ENCODE measurements at regions not wholly inside any gene's neighbourhood (a gene's known extent, or its start where the extent isn't known, plus 50 kb on each side); places are given as distances from the start of the nearest gene placed in this dataset.

DNA sequence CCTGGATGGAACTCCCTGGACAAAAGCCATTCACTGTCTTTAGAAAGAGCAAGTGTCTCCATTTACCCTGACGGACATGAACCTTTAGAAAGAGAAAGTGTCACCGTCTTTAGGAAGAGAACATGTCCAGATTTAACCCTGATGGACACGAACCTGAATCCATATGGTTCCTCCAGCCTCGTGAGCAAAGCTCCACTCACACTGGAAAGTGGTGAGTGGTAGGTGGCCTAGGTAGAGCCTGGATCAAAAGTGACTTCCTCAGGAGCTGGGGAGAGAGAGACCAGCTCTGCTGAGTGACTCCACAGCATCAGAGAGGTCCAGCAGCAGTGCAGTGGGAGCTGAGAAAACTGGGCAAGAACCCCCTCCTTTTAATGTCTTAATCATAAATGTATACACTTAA, 59.8 kb upstream of the IRS2 start:
- no peak for DNase-seq

DNA sequence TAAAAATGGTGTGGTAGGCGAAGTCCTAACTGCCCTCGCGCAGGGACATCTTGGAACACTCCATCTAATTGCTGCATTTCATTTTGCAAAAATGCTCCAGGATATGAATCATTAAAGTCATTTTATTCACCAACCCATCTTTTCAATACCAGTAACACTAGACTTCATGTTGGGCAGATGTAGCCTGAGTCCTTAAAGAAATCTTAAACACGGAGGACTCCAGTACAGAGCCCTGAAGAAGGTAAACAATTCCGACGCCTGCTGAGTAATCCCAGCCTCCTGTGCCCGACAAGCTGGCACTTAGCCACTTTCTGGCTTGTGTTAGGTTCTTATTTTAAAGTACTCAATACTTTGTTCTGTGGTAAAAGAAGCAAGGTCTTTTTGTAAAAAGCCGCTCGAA, 58.0 kb upstream of the IRS2 start:
- no peak for DNase-seq

DNA sequence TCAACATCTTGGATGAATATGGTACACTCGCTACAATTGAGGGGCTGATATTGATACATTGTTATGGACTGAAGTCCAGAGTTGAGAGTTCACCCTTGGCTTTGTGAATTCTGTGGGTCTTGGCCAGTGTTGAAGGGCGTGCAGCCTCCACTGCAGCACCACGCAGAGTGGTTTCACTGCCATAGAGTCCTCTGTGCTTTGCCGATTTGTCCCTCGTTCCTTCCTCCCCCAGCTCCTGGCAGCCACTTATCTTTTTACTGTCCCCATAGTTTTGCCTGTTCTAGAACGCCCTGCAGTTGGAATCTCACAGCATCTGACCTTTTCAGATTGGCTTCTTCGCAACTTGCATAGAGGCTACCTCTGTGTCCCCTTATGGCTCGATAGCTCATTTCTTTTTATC, 57.3 kb upstream of the IRS2 start:
- DNase-seq = no peak

DNA sequence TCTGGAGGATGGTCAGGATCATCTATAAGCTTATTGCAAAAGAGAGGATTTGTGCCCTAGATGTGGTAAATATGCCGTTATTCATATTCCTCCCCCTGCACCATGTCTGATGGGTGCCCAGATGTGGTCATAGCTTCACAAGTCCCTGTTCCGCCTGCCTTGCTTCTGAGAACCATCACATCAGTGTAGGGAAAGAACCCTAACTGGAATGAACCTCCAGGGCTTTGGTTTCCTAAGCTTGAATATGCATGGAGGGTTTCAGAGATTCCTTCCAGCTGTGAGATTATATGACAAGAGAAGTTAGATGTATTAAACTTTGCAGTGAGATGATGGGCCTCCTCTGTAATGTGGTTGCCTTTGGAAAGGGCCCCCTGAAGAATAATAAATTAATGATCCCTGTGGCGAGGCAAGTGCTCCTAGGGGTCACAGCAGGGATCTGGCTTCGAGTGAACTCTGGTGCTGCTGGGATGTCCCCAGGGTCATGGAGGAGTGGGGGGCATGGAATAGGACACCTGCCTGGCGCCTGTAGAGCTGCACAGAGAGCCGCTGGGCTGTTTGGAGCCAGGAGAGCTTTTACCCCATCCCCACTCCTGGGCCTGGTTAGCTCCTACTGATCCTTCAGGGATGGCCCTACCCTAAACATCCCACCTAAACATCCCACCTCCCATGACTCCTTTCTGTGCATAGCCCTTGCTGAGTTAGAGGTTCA, 56.0 kb upstream of the IRS2 start:
- no peak for DNase-seq

DNA sequence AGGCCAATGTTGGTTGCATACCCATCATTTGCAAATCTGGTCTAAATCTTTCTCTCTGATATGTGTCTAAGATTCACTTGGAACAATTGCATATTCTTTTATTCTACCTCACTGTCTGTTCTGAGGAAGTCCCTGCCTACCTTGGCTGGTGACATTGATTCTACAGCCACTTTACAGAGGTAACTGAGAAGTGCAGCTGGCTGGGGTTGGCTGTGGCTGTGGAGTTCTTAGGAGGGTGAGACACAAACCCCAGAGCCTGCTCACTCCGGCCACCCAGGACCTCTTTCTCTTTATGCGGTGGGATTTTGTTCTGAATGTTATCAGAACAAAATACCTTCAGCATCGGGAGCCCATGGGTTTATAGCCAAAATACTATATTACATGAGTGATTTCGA, 54.5 kb upstream of the IRS2 start:
- no peak for DNase-seq

DNA sequence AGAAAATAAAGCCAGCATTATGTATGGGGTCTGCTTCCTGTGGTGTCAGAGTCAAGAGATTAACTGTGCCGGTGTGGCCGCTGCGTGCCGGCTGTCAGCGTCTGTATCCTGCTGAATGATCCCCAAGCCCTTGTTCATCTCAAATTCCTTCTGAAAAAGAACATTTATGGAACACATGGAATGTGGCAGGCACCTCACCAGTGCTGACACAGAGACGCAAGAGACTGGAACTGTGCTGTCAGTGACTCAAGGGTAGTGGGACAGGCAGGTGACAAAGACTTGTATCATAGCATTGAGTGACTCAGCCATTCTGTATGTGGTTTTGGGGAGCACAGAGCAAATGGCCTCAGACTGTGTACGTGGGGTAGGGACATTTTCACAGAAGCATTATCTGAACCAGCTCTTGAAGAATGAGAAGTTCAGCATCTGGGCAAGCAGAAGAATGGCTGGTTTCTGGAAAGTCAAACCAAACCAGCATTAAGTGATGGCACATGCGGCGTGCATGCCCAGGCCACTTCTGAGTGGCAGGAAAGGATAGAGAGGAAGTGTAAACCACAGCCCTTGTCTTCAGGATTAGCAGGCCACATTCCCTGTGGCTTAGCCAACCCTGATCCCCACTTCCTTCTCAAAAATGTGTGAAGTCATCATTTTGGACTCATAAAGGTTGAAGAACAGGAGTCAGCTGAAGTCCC, 54.0 kb upstream of the IRS2 start:
- no peak for DNase-seq

DNA sequence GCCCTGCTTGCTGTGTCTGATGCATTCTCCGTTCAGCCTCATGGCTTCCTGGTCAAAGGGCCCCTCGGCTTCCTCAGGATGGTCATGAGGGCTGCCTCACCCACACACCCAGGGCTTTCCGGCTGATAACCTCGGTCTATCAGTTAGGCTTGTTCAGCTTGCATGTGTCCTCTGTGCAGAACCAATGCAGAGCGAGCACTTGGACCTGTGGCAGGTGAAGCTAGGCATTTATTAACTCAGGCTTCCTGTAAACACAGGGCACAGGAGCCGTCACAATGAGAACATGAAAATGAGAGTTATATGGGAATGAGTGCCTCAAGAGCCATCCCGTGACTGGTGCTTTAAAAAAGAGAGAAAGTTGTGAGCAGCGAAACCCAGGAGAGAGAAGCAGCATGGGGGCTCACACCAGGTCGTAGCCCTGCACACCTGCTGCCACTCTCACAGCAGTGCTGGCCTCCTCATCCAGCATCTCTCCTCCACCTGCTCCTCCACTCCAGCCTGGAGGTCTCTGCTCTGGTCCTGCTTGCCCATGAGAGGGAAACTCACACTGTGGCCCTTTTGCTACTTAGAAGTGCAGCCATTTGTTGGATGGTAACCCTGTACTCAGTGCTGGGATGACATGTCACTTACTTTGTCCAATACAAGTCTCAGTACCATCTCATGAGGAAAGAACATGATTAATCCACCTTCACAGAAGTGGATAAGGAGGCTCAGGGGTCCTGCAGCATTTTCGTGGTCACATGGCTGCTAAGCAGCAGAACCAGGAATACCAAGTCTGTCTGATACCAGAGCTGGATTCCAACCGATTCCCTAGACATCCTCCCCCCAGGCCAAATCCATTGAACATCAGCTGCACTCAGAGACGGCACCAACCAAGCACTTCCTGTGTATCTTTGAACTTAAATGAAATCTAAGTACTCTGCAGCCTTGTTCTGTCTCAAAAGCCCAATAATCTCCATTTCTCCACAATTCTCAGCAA, 50.5 kb upstream of the IRS2 start:
- no peak for DNase-seq

Measured in NCI-H748 treated with DMSO at 0.1 percent for 48 hours (cell line).